OCI-LY7 (cell line): ENCODE measurements at regions not wholly inside any gene's neighbourhood (a gene's known extent, or its start where the extent isn't known, plus 50 kb on each side); places are given as distances from the start of the nearest gene placed in this dataset.

Experiments
- BruUV-seq: library from RNA; stranded (reverse); fragments of 400-500 nt; replicated peaks from 2 replicates; lab custom pipeline; 2021; lab: Mats Ljungman, UMichigan
- CTCF ChIA-PET: fragments of 300-600 bp; sonication (Branson Sonifier 250); formaldehyde crosslinking; loops from one replicate; lab custom pipeline; 2022; ENCODE audit warnings: antibody characterized with exemption; ENCODE audit not compliant: unreplicated experiment; lab: Charles Lee
- POLR2A ChIA-PET: fragments of 300-600 bp; sonication (Branson Sonifier 250); formaldehyde crosslinking; loops from one replicate; lab custom pipeline; 2022; ENCODE audit warnings: antibody characterized with exemption; lab: Charles Lee
- DNase-seq: peaks from one replicate; pipeline ENCODE4 v3.0.0-alpha.2; 2015; ENCODE audit warnings: low spot score
- H2AFZ ChIP-seq: fragments of 200-600 bp; sonication (generic), shearing (Covaris generic); 2 replicates; pipeline ENCODE4 v1.6.1; 2014; ENCODE audit warnings: mild to moderate bottlenecking, antibody characterized with exemption, low read length, moderate library complexity
- H3K27ac ChIP-seq: fragments of 200-600 bp; sonication (generic); 2 replicates; pipeline ENCODE4 v1.5.1; 2014; ENCODE audit warnings: mixed run types, low read depth, mild to moderate bottlenecking, moderate library complexity, low read length, inconsistent platforms; ENCODE audit not compliant: poor library complexity, severe bottlenecking
- H3K36me3 ChIP-seq: fragments of 200-600 bp; sonication (generic); 2 replicates; pipeline ENCODE4 v1.6.1; 2014; ENCODE audit warnings: mild to moderate bottlenecking, antibody characterized with exemption, low read length, moderate library complexity, mixed read lengths; ENCODE audit not compliant: insufficient read depth
- H3K4me1 ChIP-seq: fragments of 200-600 bp; sonication (generic); 2 replicates; pipeline ENCODE4 v1.5.1; 2014; ENCODE audit warnings: mild to moderate bottlenecking, low read length; ENCODE audit not compliant: insufficient read depth, poor library complexity, severe bottlenecking
- H3K4me2 ChIP-seq: fragments of 200-600 bp; sonication (generic); 2 replicates; pipeline ENCODE4 v1.6.1; 2014; ENCODE audit warnings: mild to moderate bottlenecking, low read length
- H3K4me3 ChIP-seq: fragments of 200-600 bp; sonication (generic); 2 replicates; pipeline ENCODE4 v1.5.1; 2014; ENCODE audit warnings: mild to moderate bottlenecking, low read depth, low read length; ENCODE audit not compliant: poor library complexity, severe bottlenecking
- H3K79me2 ChIP-seq: fragments of 200-600 bp; sonication (generic); 2 replicates; pipeline ENCODE4 v1.6.1; 2016; ENCODE audit warnings: low read depth, mild to moderate bottlenecking, low read length, moderate library complexity, mixed read lengths; ENCODE audit not compliant: insufficient read depth
- H3K9me2 ChIP-seq: fragments of 200-600 bp; sonication (generic); 2 replicates; pipeline ENCODE4 v1.6.1; 2016; ENCODE audit warnings: mild to moderate bottlenecking, low read length, mixed read lengths; ENCODE audit not compliant: insufficient read depth
- H3K9me3 ChIP-seq: fragments of 200-600 bp; sonication (generic); 2 replicates; pipeline ENCODE4 v1.6.1; 2014; ENCODE audit warnings: mild to moderate bottlenecking, mixed run types, low read length, mixed read lengths
- H4K20me1 ChIP-seq: fragments of 200-600 bp; sonication (generic); 2 replicates; pipeline ENCODE4 v1.6.1; 2014; ENCODE audit warnings: mild to moderate bottlenecking, antibody characterized with exemption, low read length, moderate library complexity, mixed read lengths; ENCODE audit not compliant: insufficient read depth
- EZH2phosphoT487 ChIP-seq: fragments of 200-600 bp; sonication (generic); IDR thresholded peaks from 2 replicates; pipeline ENCODE4 v1.6.1; 2018; ENCODE audit warnings: low read depth, borderline replicate concordance, mild to moderate bottlenecking, mixed run types, antibody characterized with exemption, low read length, moderate library complexity, mixed read lengths
- intact Hi-C: fragments of 100-400 bp; cut with micrococcal nuclease; formaldehyde crosslinking; loops from one replicate; pipeline ENCODE4 v1.10.0; 2022; ENCODE audit not compliant: unreplicated experiment
- TF ChIP-seq, protein P1 (sequence below): fragments of 200-600 bp; sonication (generic); conservative IDR thresholded peaks from 2 replicates; pipeline ENCODE4 v1.5.1; 2014; ENCODE audit warnings: mild to moderate bottlenecking, antibody characterized with exemption, low read length, moderate library complexity, mixed read lengths

GRCh38 chr5:159415301-159415937 lies 85.1 kb upstream of the IL12B start:
- no peak overlapping the region for H3K4me2 ChIP-seq
- no peak overlapping the region for H3K27ac ChIP-seq
- no peak overlapping the region for H3K4me3 ChIP-seq
- H3K36me3 ChIP-seq = no peaks in the 10 kb centered on the region
- no peaks in the 10 kb centered on the region for H3K9me3 ChIP-seq
- TF ChIP-seq, protein P1, sequence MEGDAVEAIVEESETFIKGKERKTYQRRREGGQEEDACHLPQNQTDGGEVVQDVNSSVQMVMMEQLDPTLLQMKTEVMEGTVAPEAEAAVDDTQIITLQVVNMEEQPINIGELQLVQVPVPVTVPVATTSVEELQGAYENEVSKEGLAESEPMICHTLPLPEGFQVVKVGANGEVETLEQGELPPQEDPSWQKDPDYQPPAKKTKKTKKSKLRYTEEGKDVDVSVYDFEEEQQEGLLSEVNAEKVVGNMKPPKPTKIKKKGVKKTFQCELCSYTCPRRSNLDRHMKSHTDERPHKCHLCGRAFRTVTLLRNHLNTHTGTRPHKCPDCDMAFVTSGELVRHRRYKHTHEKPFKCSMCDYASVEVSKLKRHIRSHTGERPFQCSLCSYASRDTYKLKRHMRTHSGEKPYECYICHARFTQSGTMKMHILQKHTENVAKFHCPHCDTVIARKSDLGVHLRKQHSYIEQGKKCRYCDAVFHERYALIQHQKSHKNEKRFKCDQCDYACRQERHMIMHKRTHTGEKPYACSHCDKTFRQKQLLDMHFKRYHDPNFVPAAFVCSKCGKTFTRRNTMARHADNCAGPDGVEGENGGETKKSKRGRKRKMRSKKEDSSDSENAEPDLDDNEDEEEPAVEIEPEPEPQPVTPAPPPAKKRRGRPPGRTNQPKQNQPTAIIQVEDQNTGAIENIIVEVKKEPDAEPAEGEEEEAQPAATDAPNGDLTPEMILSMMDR = no peak
- no peak for TF ChIP-seq EZH2phosphoT487
- no peak for DNase-seq
- no peaks in the 10 kb centered on the region for H3K79me2 ChIP-seq
- BruUV-seq = no TSS peak
- intact Hi-C loops = loop anchor here (2.0 kb wide), 1 partner anchor 83 kb away; no protein-coding TSS in a partner anchor
- H3K4me1 ChIP-seq = peaks cover 9% of the 10 kb centered on the region
- H4K20me1 ChIP-seq = no peaks in the 10 kb centered on the region
- ChIA-PET CTCF (no interaction called here), POLR2A (interaction anchor here (1.0 kb wide), 1 partner anchor 11 kb away, joined by 6 read pairs; no protein-coding TSS in a partner anchor)
- no peaks in the 10 kb centered on the region for H3K9me2 ChIP-seq
- H2AFZ ChIP-seq = no peak overlapping the region

- no peaks in the 10 kb centered on the region for H3K36me3 ChIP-seq
- H3K4me2 ChIP-seq = no peak overlapping the region
- CTCF ChIA-PET = no interaction called here
- no peak for DNase-seq
- no peak overlapping the region for H3K4me3 ChIP-seq
- H3K9me3 ChIP-seq = no peaks in the 10 kb centered on the region
- no peak overlapping the region for H3K27ac ChIP-seq
- TF ChIP-seq, protein P1 = no peak
- no peak for TF ChIP-seq EZH2phosphoT487
- POLR2A ChIA-PET = interaction anchor here (0.6 kb wide), 1 partner anchor 76 kb away, joined by 3 read pairs; no protein-coding TSS in a partner anchor
- intact Hi-C loops = no loop called here
- no TSS peak for BruUV-seq
- no peaks in the 10 kb centered on the region for H3K9me2 ChIP-seq
- H4K20me1 ChIP-seq = no peaks in the 10 kb centered on the region
- H2AFZ ChIP-seq = no peak overlapping the region
- peaks cover 9% of the 10 kb centered on the region for H3K4me1 ChIP-seq
- no peaks in the 10 kb centered on the region for H3K79me2 ChIP-seq
Measured at GRCh38 chr5:159416438-159416837, 86.2 kb upstream of the IL12B start.

DNA sequence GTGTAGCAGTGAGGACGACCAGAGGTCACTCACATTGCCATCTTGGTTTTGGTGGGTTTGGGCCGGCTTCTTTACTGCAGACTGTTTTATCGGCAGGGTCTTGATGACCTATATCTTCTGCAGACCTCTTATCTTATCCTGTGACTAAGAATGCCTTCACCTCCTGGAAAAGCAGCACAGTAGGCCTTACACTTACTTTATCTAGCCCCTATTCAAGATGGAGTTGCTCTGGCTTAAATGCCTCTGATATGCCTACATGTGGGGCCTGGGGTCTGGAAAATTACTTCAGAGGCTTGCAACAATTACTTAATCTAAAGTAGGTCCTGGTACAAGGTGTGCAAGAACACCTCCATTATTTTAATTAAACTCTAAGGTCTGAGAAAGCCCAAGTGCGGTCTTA lies 86.9 kb upstream of the IL12B start:
- TF ChIP-seq, protein P1 = no peak
- no peak for TF ChIP-seq EZH2phosphoT487
- POLR2A ChIA-PET = no interaction called here
- no peak overlapping the region for H2AFZ ChIP-seq
- intact Hi-C loops = no loop called here
- H3K36me3 ChIP-seq = no peaks in the 10 kb centered on the region
- no peak for DNase-seq
- no peak overlapping the region for H3K27ac ChIP-seq
- no peaks in the 10 kb centered on the region for H4K20me1 ChIP-seq
- H3K79me2 ChIP-seq = no peaks in the 10 kb centered on the region
- H3K9me2 ChIP-seq = no peaks in the 10 kb centered on the region
- H3K4me1 ChIP-seq = peaks cover 7% of the 10 kb centered on the region
- no TSS peak for BruUV-seq
- CTCF ChIA-PET = no interaction called here
- no peak overlapping the region for H3K4me3 ChIP-seq
- H3K9me3 ChIP-seq = no peaks in the 10 kb centered on the region
- no peak overlapping the region for H3K4me2 ChIP-seq
